Esophagus muscularis mucosa (tissue), 3 donors: ENCODE measurements at regions not wholly inside any gene's neighbourhood (a gene's known extent, or its start where the extent isn't known, plus 50 kb on each side); places are given as distances from the start of the nearest gene placed in this dataset.

Source experiments
- CTCF ChIP-seq, 3 experiments: fragments of 200-600 bp in 2 of 3; fragments of 450-650 bp in 1 of 3; sonication (generic) in 2 of 3; IDR thresholded peaks; one replicate each; pipeline ENCODE4 v1.5.1; 2017 to 2019; ENCODE audit warnings: antibody characterized with exemption in 3 of 3, mild to moderate bottlenecking in 2 of 3, moderate library complexity in 1 of 3
- POLR2AphosphoS5 ChIP-seq, 2 donors: sonication (generic); formaldehyde crosslinking; IDR thresholded peaks; one replicate each; pipeline ENCODE4 v1.6.1; 2017; ENCODE audit warnings: antibody characterized with exemption in 2 of 2

DNA sequence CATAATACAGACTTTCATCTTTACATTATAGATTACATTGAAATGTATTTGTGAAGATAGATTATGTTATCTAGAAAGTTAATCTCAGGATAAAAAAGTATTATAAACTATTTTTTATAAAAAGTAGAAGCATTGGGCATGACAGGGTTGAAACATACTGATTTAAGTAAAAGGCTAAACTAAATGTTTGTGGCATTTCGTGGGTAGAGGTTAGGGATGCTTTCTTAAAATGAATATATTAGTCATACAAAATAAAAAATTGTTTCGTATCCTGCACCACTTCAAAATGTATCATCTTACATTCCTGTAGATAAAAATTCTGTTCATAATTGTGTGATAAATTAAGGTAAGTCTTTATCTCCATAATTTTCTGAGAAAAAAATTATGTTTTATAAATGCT, 603.6 kb downstream of the SPRY1 start:
- no peak for TF ChIP-seq POLR2AphosphoS5 (IDR thresholded peaks at IDR 0.05)
- no peak for TF ChIP-seq CTCF (IDR thresholded peaks at IDR 0.05)
